Putamen (tissue), 1 donor: ENCODE measurements at regions not wholly inside any gene's neighbourhood (a gene's known extent, or its start where the extent isn't known, plus 50 kb on each side); places are given as distances from the start of the nearest gene placed in this dataset.

Experiments used
- DNase-seq: peaks from one replicate; pipeline ENCODE4 v3.0.0-alpha.2; 2016; ENCODE audit warnings: low spot score

- DNase-seq = no peak
Measured at GRCh38 chr4:22870847-22871449, 178.2 kb downstream of the GBA3 start.

- no peak for DNase-seq
Measured at GRCh38 chr4:22869235-22869634, 176.5 kb downstream of the GBA3 start.
